ENCODE measurements at regions not wholly inside any gene's neighbourhood (a gene's known extent, or its start where the extent isn't known, plus 50 kb on each side); places are given as distances from the start of the nearest gene placed in this dataset.

DNA sequence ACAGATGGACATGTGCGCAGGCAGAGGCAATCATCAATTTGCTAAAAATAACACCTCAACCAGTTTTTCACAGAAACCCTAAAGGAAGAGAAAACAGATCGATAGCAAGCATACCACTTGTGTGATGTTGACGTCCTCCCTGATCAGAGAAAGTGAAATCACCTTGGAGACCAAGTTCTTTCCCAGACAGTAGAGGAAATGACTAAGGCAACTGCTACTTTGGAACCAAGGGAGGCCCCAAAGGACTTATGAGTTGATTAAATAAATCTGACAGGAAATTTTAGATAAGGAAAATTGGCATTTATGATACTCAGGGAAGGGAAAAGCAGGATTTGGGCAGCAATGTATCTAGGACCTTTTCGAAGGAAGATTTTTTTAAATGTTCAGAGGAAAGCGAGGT lies 267.1 kb upstream of the ASIC2 start:
- no peaks in the 10 kb centered on the region for H3K4me1 ChIP-seq
- H3K4me3 ChIP-seq (ENCODE audit: low read depth, low read length) = no peak overlapping the region
- no peaks in the 10 kb centered on the region; the same call in 1 of the 2 replicates for H3K27me3 ChIP-seq (replicated peaks; ENCODE audit: control insufficient read depth, insufficient read depth, low read length)
- intact Hi-C loops (cut with micrococcal nuclease; ENCODE audit: unreplicated experiment) = no loop called here
- Mint-ChIP-seq H3K9me3 (ENCODE audit: unreplicated experiment) (peaks cover 11% of the 10 kb centered on the region), H3K36me3 (ENCODE audit: insufficient read depth, unreplicated experiment) (no peaks in the 10 kb centered on the region), H3K4me3 (ENCODE audit: unreplicated experiment) (no peak overlapping the region), H3K4me1 (ENCODE audit: low read depth, unreplicated experiment) (no peaks in the 10 kb centered on the region), H3K27me3 (ENCODE audit: insufficient read depth, unreplicated experiment) (peaks cover 3% of the 10 kb centered on the region), H3K27ac (ENCODE audit: unreplicated experiment) (no peak overlapping the region)
- no TSS peak for BruUV-seq (replicated peaks)
- no peak for DNase-seq
- CTCF ChIA-PET = no interaction called here
- TF ChIP-seq, protein P1, sequence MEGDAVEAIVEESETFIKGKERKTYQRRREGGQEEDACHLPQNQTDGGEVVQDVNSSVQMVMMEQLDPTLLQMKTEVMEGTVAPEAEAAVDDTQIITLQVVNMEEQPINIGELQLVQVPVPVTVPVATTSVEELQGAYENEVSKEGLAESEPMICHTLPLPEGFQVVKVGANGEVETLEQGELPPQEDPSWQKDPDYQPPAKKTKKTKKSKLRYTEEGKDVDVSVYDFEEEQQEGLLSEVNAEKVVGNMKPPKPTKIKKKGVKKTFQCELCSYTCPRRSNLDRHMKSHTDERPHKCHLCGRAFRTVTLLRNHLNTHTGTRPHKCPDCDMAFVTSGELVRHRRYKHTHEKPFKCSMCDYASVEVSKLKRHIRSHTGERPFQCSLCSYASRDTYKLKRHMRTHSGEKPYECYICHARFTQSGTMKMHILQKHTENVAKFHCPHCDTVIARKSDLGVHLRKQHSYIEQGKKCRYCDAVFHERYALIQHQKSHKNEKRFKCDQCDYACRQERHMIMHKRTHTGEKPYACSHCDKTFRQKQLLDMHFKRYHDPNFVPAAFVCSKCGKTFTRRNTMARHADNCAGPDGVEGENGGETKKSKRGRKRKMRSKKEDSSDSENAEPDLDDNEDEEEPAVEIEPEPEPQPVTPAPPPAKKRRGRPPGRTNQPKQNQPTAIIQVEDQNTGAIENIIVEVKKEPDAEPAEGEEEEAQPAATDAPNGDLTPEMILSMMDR (IDR thresholded peaks at IDR 0.05; ENCODE audit: insufficient read depth in 1 of 2, low read depth in 1 of 2, low read length in 1 of 2, severe bottlenecking in 1 of 2, unreplicated experiment in 1 of 2) = no peak
- POLR2A ChIA-PET = no interaction called here
- H3K9me3 ChIP-seq = no peaks in the 10 kb centered on the region
- H3K36me3 ChIP-seq (ENCODE audit: control insufficient read depth, insufficient read depth, low read length) = no peaks in the 10 kb centered on the region

DNA sequence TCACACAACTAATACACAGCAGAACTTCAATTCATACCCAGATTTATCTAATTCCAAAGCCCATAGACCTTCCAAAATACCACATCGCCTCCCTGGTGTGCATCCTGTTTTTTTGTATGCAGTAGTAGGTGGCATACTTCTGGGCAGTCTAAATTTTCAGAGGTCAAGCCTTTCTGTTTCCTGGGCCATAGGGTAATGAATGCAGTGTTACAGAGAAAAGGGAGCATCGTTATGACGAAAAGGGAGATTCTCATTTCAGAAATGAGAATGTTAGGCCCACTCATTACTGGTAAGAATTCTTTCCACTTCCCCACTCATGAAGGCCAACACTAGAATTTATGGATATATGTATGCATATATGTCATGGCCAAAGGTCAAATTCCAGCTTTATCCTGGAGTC lies 267.8 kb upstream of the ASIC2 start:
- Mint-ChIP-seq H3K27me3 (ENCODE audit: insufficient read depth, unreplicated experiment) (peaks cover 3% of the 10 kb centered on the region), H3K4me1 (ENCODE audit: low read depth, unreplicated experiment) (no peaks in the 10 kb centered on the region), H3K4me3 (ENCODE audit: unreplicated experiment) (no peak overlapping the region), H3K27ac (ENCODE audit: unreplicated experiment) (no peak overlapping the region), H3K36me3 (ENCODE audit: insufficient read depth, unreplicated experiment) (no peaks in the 10 kb centered on the region), H3K9me3 (ENCODE audit: unreplicated experiment) (peaks cover 11% of the 10 kb centered on the region)
- no peak for DNase-seq
- ChIA-PET POLR2A (no interaction called here), CTCF (no interaction called here)
- H3K36me3 ChIP-seq (ENCODE audit: control insufficient read depth, insufficient read depth, low read length) = no peaks in the 10 kb centered on the region
- BruUV-seq (replicated peaks) = no TSS peak
- H3K4me1 ChIP-seq = no peaks in the 10 kb centered on the region
- TF ChIP-seq, protein P1 (IDR thresholded peaks at IDR 0.05; ENCODE audit: insufficient read depth in 1 of 2, low read depth in 1 of 2, low read length in 1 of 2, severe bottlenecking in 1 of 2, unreplicated experiment in 1 of 2) = no peak
- intact Hi-C loops (cut with micrococcal nuclease; ENCODE audit: unreplicated experiment) = no loop called here
- no peaks in the 10 kb centered on the region; the same call in 1 of the 2 replicates for H3K27me3 ChIP-seq (replicated peaks; ENCODE audit: control insufficient read depth, insufficient read depth, low read length)
- no peaks in the 10 kb centered on the region for H3K9me3 ChIP-seq
- H3K4me3 ChIP-seq (ENCODE audit: low read depth, low read length) = no peak overlapping the region

DNA sequence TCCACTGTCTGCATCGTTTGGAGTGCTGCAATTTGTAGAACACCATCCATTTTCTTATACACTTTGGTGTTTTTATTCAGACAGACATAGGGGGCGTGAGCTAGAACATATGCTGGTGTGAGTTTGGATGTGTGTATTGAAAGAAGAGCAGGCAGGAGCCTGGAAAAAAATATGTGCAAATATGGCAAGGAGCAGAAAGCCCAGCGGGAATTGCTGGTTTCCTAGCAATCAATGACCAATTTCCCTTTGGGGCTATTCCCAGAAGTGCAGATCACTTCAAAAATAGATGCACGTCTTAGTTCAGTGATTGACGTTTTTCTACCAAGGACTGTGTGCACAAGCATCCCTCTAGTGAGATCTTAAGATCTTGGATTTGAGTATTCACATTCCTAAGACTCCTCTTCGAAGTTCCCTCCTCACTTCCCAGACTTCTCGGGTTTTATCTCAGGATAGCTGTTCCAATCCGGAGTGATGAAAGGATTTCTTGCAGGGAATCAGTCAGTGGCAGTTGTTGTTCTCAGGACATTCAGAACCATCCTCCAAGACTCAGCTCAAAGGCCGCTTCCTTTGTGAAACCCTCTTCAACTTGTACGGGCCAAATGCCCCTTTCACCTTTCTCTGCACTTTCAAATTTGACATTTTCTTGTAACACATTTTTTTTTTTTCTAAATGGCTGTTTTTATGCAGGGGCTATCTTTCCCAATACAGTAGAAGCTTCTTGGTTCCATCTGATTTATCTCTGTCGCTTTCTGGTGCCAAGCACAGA lies 268.7 kb upstream of the ASIC2 start:
- ChIA-PET POLR2A (no interaction called here), CTCF (no interaction called here)
- Mint-ChIP-seq H3K27ac (ENCODE audit: unreplicated experiment) (no peak overlapping the region), H3K27me3 (ENCODE audit: insufficient read depth, unreplicated experiment) (peaks cover 3% of the 10 kb centered on the region), H3K36me3 (ENCODE audit: insufficient read depth, unreplicated experiment) (no peaks in the 10 kb centered on the region), H3K9me3 (ENCODE audit: unreplicated experiment) (peaks cover 11% of the 10 kb centered on the region), H3K4me1 (ENCODE audit: low read depth, unreplicated experiment) (no peaks in the 10 kb centered on the region), H3K4me3 (ENCODE audit: unreplicated experiment) (no peak overlapping the region)
- Histone ChIP-seq H3K36me3 (ENCODE audit: control insufficient read depth, insufficient read depth, low read length) (no peaks in the 10 kb centered on the region), H3K27me3 (replicated peaks; ENCODE audit: control insufficient read depth, insufficient read depth, low read length) (no peaks in the 10 kb centered on the region), H3K4me3 (ENCODE audit: low read depth, low read length) (no peak overlapping the region), H3K9me3 (no peaks in the 10 kb centered on the region), H3K4me1 (no peaks in the 10 kb centered on the region)
- intact Hi-C loops (cut with micrococcal nuclease; ENCODE audit: unreplicated experiment) = no loop called here
- BruUV-seq (replicated peaks) = no TSS peak
- DNase-seq = no peak
- TF ChIP-seq, protein P1 (IDR thresholded peaks at IDR 0.05; ENCODE audit: insufficient read depth in 1 of 2, low read depth in 1 of 2, low read length in 1 of 2, severe bottlenecking in 1 of 2, unreplicated experiment in 1 of 2) = no peak
